ENCODE measurements at regions not wholly inside any gene's neighbourhood (a gene's known extent, or its start where the extent isn't known, plus 50 kb on each side); places are given as distances from the start of the nearest gene placed in this dataset.

DNA sequence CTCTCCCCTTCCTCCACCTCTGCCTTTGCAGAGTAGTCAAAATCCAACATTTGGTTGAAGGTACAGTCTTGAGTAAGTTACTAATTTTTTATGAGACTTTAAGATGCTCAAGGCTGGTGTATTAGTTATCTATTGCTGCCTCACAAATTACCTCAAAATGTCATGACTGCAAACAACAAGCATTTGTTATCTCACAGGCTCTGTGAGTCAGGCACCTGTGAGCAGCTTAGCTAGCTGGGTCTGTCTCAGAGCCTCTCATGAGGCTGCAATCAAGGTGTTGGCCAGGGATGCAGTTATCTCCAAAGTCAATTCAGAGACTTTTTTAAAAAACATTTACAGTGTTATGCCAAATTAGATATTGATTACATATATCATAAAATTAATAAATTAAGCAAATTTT is 371.3 kb upstream of the RGMB start:
- no peak for DNase-seq (ENCODE audit: low read depth)
- TF ChIP-seq, protein P1, sequence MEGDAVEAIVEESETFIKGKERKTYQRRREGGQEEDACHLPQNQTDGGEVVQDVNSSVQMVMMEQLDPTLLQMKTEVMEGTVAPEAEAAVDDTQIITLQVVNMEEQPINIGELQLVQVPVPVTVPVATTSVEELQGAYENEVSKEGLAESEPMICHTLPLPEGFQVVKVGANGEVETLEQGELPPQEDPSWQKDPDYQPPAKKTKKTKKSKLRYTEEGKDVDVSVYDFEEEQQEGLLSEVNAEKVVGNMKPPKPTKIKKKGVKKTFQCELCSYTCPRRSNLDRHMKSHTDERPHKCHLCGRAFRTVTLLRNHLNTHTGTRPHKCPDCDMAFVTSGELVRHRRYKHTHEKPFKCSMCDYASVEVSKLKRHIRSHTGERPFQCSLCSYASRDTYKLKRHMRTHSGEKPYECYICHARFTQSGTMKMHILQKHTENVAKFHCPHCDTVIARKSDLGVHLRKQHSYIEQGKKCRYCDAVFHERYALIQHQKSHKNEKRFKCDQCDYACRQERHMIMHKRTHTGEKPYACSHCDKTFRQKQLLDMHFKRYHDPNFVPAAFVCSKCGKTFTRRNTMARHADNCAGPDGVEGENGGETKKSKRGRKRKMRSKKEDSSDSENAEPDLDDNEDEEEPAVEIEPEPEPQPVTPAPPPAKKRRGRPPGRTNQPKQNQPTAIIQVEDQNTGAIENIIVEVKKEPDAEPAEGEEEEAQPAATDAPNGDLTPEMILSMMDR (conservative IDR thresholded peaks at IDR 0.05; ENCODE audit: low read length) = no peak

DNA sequence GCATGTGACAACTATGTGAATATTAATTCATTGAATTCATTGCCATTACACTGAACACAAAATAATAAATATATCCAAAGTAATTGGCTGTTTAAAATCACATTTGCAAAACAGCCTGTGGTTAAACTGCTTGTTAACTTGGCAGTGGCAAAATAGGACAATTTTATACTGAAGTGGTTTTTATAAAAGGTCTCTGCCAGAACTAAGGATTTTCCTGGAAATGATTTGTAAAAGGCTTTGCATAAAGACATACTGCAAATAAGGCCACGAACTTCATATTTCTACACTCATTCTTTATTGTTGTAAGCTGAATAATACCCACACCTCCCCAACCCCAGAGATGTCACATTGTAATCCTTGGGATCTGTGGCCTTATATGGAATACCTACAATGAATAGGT is 370.3 kb upstream of the RGMB start:
- TF ChIP-seq, protein P1 (conservative IDR thresholded peaks at IDR 0.05; ENCODE audit: low read length) = no peak
- DNase-seq (ENCODE audit: low read depth) = peak; percentile 71

More for the DNA sequence above, 371.3 kb upstream of the RGMB start:
- no peak overlapping the region for H3K4me3 ChIP-seq (ENCODE audit: low read length)

DNA sequence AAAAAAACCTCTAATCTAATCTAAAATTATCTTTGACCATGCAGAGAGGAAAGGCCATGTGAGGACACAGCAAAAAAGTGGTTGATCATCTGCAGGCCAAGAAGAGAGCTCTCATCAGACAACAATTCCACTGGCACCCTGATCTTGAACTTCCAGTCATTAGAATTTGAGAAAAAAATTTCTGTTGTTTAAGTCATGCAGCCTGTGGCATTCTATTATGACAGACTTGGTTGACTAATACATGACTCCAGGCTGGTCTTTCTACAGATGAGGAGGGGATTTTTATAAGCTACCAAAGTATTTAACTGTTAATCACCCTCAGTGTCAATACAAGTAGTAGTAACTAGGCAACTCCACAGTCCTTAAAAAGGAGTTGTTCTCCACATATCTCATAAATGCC is 358.5 kb upstream of the RGMB start:
- TF ChIP-seq, protein P1 (conservative IDR thresholded peaks at IDR 0.05; ENCODE audit: low read length) = no peak
- DNase-seq (ENCODE audit: low read depth) = peak; percentile 99
- H3K4me3 ChIP-seq (ENCODE audit: low read length) = no peak overlapping the region

More for the DNA sequence above, 370.3 kb upstream of the RGMB start:
- no peak overlapping the region for H3K4me3 ChIP-seq (ENCODE audit: low read length)

DNA sequence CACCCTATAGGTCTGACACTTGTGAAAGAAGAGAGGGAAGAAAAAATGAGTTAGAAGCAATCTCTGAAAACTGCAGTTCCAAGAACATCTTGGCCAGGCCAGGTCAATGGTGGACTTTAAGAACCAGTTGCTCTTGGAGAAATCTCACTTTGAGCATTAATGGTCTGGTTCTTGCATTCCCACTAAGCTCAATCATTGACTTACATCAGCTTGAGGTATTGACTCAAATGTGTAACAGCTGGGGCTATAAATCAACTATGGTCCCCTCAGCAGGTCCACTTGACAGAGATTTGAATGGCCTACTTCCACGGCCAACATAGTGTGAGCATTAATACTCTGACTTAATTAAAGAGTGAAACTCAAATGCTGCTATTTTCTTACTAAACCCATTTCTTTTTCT is 357.8 kb upstream of the RGMB start:
- TF ChIP-seq, protein P1 (conservative IDR thresholded peaks at IDR 0.05; ENCODE audit: low read length) = no peak
- DNase-seq (ENCODE audit: low read depth) = peak; percentile 56
- H3K4me3 ChIP-seq (ENCODE audit: low read length) = no peak overlapping the region

DNA sequence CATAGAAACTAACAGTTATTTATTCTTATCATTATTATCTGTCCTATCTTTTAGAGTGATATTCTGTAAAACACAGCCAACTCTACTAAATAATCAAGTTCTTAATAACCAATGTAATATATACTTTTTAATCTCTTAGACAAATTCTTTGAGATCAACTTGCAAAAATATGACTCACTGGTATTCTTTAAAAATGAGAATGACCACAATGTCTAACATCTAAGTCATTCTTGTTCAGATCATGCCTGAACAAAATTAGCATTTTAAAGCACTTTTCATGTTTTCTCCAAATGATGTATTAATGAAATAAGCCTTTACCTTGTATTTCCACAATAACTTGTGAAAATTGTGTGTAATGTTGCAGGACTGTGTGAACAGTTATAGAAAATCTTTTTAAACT is 356.9 kb upstream of the RGMB start:
- TF ChIP-seq, protein P1 (conservative IDR thresholded peaks at IDR 0.05; ENCODE audit: low read length) = no peak
- DNase-seq (ENCODE audit: low read depth) = peak; percentile 58
- H3K4me3 ChIP-seq (ENCODE audit: low read length) = no peak overlapping the region

DNA sequence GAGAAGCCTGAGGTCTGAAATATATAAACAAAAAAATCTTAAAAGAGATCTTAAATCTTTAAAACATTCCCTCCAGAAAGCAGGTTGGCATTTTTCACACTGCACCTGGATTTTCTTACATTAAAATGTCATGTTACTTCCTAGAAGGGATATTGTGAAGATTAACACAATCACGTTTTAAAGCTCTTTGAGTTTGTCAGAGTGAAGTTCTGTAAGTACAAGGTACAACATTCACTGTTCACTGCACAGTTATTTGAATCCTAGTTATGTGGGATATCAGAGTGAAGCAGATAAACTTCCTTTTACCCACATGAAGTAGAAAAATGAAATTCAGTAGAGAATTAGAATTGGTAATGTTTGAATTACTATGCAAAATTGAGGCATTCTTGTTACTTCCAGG is 353.6 kb upstream of the RGMB start:
- no peak for DNase-seq (ENCODE audit: low read depth)
- TF ChIP-seq, protein P1 (conservative IDR thresholded peaks at IDR 0.05; ENCODE audit: low read length) = no peak
- H3K4me3 ChIP-seq (ENCODE audit: low read length) = no peak overlapping the region

DNA sequence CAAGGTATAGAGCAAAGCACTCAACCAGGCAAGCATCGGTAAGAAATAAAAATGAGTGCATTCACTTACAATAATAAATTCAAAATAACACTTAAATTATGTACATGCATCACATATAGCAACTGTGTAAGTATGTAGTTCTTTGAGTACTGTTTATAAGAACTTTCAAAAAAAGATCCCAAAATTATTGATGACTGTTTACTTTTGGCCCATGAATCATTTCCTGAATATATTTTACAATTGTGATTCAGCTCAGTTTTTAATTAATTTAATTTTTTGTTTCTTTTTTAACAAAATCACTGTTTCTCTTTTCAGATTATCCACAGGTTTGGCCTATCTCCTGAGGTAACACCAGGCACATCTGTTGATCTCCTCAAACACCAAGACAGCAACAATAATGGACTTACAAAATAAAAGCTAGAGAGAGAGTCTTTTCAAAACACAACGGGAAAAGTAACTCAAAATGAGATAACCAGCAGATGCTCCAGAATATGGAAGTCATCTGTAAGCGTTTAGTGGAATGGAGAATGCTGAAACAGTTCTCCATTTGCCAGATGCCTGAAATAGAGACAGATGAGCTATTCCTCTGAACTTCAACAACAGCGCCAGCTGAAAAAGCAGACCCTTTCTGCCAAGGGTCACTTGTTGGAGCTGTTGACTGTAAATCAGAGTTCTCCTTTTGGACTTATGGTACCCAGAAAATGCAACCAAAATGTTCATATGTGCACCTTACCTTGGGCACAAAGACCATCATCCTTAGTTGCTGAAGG is 348.6 kb upstream of the RGMB start:
- H3K4me3 ChIP-seq (ENCODE audit: low read length) = no peak overlapping the region
- DNase-seq (ENCODE audit: low read depth) = peak; percentile 88
- TF ChIP-seq, protein P1 (conservative IDR thresholded peaks at IDR 0.05; ENCODE audit: low read length) = 0 out of 2 replicates have a peak, but pooled peaks have one; percentile 12
